Nephron (organoid): ENCODE measurements at regions not wholly inside any gene's neighbourhood (a gene's known extent, or its start where the extent isn't known, plus 50 kb on each side); places are given as distances from the start of the nearest gene placed in this dataset.

Source experiments
- H3K27ac Mint-ChIP-seq, 3 experiments: 2 replicates each; pipeline ENCODE4 v1.8.0; 2020; ENCODE audit warnings: mixed read lengths in 3 of 3, mild to moderate bottlenecking in 2 of 3, moderate library complexity in 1 of 3
- H3K27me3 Mint-ChIP-seq: 2 replicates; pipeline ENCODE4 v1.8.0; 2021; ENCODE audit warnings: low read depth, mild to moderate bottlenecking, moderate library complexity, mixed read lengths
- H3K36me3 Mint-ChIP-seq: 2 replicates; pipeline ENCODE4 v1.8.0; 2020; ENCODE audit warnings: low read depth, mixed read lengths
- H3K4me1 Mint-ChIP-seq: 2 replicates; pipeline ENCODE4 v1.8.0; 2020; ENCODE audit warnings: mixed read lengths
- H3K4me3 Mint-ChIP-seq, 3 experiments: 2 replicates each; pipeline ENCODE4 v1.8.0; 2020; ENCODE audit warnings: mild to moderate bottlenecking in 3 of 3, mixed read lengths in 3 of 3, moderate library complexity in 2 of 3
- H3K9me3 Mint-ChIP-seq: 2 replicates; pipeline ENCODE4 v1.8.0; 2020; ENCODE audit warnings: mixed read lengths
- TF ChIP-seq, protein P1 (sequence below), 3 experiments: fragments of 200-600 bp; sonication (generic); IDR thresholded peaks; one replicate each; pipeline ENCODE4 v1.5.0; 2021; ENCODE audit warnings: antibody characterized with exemption in 3 of 3; ENCODE audit not compliant: unreplicated experiment in 3 of 3

DNA sequence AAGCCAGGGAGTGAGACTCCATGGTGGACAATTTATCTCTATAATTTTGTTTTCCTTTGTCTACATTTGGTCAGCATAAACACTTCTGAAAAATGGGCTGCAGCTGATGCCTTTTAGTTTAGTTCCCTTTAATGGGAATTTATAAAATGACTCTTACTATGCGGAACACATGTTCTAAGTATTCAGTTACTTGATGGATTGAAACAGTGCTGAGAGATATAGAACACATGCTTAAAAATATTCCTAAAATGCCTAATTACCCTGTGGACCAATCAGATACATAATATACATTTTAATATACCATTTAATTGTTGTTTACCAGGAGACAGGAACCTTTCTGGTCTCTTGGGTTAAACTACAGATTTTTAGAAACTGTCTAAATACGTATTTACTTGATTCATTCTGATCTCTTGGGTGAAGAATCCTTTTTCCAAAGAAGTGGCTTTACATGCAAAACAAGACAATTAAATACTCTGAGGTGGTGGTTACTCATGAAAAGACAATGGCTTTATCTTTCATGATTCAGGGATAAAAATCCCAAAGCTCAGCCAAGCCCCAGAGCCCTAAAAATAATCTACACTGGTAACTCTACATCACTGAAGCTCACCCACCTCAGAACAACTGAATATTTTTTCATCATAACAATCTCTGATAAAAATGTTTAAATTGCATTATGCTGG is 128.1 kb upstream of the SERTAD2 start:
- Mint-ChIP-seq H3K4me1 (peaks cover 32% of the 10 kb centered on the region), H3K4me3 (no peak overlapping the region), H3K36me3 (no peaks in the 10 kb centered on the region), H3K27me3 (peaks cover 7% of the 10 kb centered on the region), H3K27ac (peak overlapping the region in 2 of 3 experiments; percentile 46 to 61), H3K9me3 (peaks cover 2% of the 10 kb centered on the region)
- TF ChIP-seq, protein P1, sequence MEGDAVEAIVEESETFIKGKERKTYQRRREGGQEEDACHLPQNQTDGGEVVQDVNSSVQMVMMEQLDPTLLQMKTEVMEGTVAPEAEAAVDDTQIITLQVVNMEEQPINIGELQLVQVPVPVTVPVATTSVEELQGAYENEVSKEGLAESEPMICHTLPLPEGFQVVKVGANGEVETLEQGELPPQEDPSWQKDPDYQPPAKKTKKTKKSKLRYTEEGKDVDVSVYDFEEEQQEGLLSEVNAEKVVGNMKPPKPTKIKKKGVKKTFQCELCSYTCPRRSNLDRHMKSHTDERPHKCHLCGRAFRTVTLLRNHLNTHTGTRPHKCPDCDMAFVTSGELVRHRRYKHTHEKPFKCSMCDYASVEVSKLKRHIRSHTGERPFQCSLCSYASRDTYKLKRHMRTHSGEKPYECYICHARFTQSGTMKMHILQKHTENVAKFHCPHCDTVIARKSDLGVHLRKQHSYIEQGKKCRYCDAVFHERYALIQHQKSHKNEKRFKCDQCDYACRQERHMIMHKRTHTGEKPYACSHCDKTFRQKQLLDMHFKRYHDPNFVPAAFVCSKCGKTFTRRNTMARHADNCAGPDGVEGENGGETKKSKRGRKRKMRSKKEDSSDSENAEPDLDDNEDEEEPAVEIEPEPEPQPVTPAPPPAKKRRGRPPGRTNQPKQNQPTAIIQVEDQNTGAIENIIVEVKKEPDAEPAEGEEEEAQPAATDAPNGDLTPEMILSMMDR (IDR thresholded peaks at IDR 0.05; ENCODE audit: unreplicated experiment in 3 of 3): no peak

DNA sequence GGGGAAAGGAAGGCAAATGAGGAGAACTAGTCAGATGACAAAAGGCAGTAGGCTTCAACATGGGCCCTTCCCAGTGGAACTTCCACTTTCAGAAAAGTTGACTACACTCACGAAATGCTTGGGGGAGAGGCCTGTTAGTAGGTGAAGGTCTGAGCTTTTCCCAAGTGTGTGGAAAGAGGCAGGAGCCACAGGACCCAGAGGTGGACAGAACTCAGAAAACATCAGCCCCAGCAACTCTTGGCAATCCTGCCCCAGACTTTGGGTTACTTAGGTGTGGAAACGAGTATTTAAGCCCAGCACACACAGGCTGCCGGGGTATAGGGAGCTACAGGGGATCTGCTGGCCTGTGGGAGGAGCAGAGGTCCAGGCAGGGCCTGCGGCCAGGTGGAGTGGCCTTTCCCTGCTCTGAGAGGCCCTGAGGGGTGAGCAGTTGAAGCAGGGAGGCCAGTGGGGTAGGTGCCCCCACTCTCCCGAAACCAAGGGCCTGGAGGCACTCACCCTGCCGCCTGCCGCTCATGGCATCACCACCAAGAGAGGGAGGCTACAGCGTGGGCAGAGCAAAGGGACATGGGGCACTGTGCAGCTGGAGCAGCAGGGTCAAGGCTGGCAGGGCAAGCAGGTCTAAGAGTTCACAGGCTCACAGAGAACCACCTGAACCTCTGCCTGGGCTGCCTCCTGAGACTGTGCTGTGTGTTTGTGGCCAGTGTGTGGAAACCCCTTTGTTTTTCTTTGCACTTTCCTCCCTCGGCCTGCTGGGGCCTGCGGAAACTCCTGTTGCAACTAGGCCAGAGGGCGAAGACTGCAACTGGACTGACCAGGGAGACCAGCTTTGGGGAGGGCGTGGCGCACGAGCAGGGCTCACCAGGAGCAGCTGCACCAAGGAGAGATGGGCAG is 130.7 kb upstream of the SERTAD2 start:
- H3K4me1 Mint-ChIP-seq: peaks cover 27% of the 10 kb centered on the region
- no peak overlapping the region for H3K27ac Mint-ChIP-seq
- H3K9me3 Mint-ChIP-seq: peaks cover under 1% of the 10 kb centered on the region
- no peaks in the 10 kb centered on the region for H3K36me3 Mint-ChIP-seq
- no peak overlapping the region for H3K4me3 Mint-ChIP-seq
- peaks cover 7% of the 10 kb centered on the region for H3K27me3 Mint-ChIP-seq
- TF ChIP-seq, protein P1 (IDR thresholded peaks at IDR 0.05; ENCODE audit: unreplicated experiment in 3 of 3): no peak

DNA sequence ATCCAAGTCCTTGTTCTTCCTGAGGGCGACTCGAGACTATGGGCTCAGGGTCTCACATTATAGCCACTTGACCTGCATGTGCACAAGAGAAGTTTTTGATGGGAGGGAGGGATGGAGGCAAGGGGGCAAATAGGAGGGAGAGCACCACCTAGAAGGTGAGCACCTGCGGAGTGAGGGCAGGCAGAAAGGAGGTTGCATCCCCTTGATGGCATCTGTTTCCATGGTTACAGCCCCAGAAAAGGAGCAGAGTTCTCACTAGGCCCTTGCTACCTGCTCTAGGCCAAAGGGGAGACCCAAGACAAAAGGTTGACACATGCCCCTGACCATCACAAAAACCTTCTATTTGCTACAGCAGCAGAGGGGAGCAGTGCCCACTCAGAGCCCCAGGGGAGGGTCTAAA is 131.5 kb upstream of the SERTAD2 start:
- Mint-ChIP-seq H3K4me1 (peaks cover 20% of the 10 kb centered on the region), H3K27ac (no peak overlapping the region), H3K9me3 (no peaks in the 10 kb centered on the region), H3K27me3 (peaks cover 12% of the 10 kb centered on the region), H3K4me3 (no peak overlapping the region), H3K36me3 (no peaks in the 10 kb centered on the region)
- TF ChIP-seq, protein P1 (IDR thresholded peaks at IDR 0.05; ENCODE audit: unreplicated experiment in 3 of 3): no peak

DNA sequence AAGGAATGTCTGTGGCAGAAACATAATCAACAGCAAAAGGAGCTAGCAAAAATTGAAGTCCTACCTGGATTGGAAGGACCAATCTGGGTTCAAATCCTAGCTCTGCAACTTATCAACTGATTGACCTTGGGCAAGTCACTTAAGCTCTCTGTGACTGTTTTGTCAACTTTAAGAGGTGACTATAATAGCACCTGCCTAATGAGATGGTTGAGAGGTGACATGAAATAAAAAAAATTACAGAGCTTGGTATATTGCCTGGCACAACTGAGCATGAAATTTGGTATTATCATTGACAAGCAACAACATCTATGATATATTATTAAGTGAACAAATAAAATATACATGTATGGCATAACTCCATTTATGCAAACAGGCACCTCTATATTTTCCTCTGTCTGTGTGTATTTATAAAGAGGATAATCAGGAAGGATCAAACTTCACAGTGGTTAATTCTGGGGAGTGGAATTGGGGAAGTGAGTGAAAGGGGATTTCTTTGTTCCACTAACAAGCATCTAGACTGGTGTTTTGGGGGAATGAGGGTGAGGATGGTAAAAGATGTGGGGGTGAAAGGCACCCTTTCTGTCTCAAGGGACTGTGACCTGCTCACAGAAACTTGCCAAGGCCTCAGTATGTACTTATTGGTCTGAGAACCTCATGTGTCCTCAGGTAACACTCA is 132.8 kb upstream of the SERTAD2 start:
- H3K4me3 Mint-ChIP-seq: no peak overlapping the region
- TF ChIP-seq, protein P1 (IDR thresholded peaks at IDR 0.05; ENCODE audit: unreplicated experiment in 3 of 3): no peak
- H3K36me3 Mint-ChIP-seq: no peaks in the 10 kb centered on the region
- H3K27ac Mint-ChIP-seq: no peak overlapping the region
- H3K4me1 Mint-ChIP-seq: peaks cover 16% of the 10 kb centered on the region
- peaks cover 7% of the 10 kb centered on the region for H3K27me3 Mint-ChIP-seq
- H3K9me3 Mint-ChIP-seq: no peaks in the 10 kb centered on the region

DNA sequence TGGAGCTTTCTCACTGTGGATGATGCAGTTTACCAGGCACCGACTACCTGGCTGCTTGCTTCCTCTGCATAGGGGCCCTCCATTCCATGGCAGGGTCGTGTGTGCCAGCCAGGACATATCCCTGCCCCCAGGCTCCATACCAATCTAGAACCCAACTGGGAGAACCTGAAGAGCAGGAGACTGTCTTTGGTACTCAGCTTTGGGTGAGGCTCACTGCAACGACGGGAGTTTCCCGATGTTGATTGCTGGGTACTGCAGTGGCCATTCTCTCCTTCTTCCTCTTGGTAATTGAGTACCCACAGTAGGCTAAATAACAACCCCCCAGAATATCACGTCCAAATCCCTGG is 133.3 kb upstream of the SERTAD2 start:
- H3K9me3 Mint-ChIP-seq: no peaks in the 10 kb centered on the region
- no peak overlapping the region for H3K27ac Mint-ChIP-seq
- no peak overlapping the region for H3K4me3 Mint-ChIP-seq
- no peaks in the 10 kb centered on the region for H3K36me3 Mint-ChIP-seq
- peaks cover 11% of the 10 kb centered on the region for H3K4me1 Mint-ChIP-seq
- TF ChIP-seq, protein P1 (IDR thresholded peaks at IDR 0.05; ENCODE audit: unreplicated experiment in 3 of 3): no peak
- peaks cover 5% of the 10 kb centered on the region for H3K27me3 Mint-ChIP-seq
